ENCODE measurements at regions not wholly inside any gene's neighbourhood (a gene's known extent, or its start where the extent isn't known, plus 50 kb on each side); places are given as distances from the start of the nearest gene placed in this dataset.

- peak; percentile 72 for DNase-seq
Observed at GRCh38 chr12:115096588-115097397, 412.8 kb upstream of the TBX3 start.

- no peak for DNase-seq
Observed at GRCh38 chr12:115095073-115095748, 411.2 kb upstream of the TBX3 start.

GRCh38 chr12:115094163-115094816 lies 410.3 kb upstream of the TBX3 start:
- no peak for DNase-seq

- DNase-seq, result no peak
Observed at GRCh38 chr12:115093261-115093660, 409.3 kb upstream of the TBX3 start.

GRCh38 chr12:115090783-115091182 lies 406.8 kb upstream of the TBX3 start:
- peak; percentile 62 for DNase-seq

GRCh38 chr12:115088995-115089841 lies 405.2 kb upstream of the TBX3 start:
- DNase-seq, result no peak

- DNase-seq, result no peak
Observed at GRCh38 chr12:115088328-115088994, 404.5 kb upstream of the TBX3 start.

- DNase-seq, result no peak
Observed at GRCh38 chr12:115085594-115085993, 401.6 kb upstream of the TBX3 start.

GRCh38 chr12:115079760-115080159 lies 395.8 kb upstream of the TBX3 start:
- DNase-seq, result no peak

GRCh38 chr12:115078990-115079389 lies 395.0 kb upstream of the TBX3 start:
- DNase-seq, result no peak

GRCh38 chr12:115078334-115078733 lies 394.4 kb upstream of the TBX3 start:
- no peak for DNase-seq

GRCh38 chr12:115075552-115076170 lies 391.7 kb upstream of the TBX3 start:
- no peak for DNase-seq

- no peak for DNase-seq
Observed at GRCh38 chr12:115074617-115075016, 390.6 kb upstream of the TBX3 start.

- peak; percentile 89 for DNase-seq
Observed at GRCh38 chr12:115072712-115073111, 388.7 kb upstream of the TBX3 start.

- no peak for DNase-seq
Observed at GRCh38 chr12:115070313-115070712, 386.3 kb upstream of the TBX3 start.

GRCh38 chr12:115064296-115064695 lies 380.3 kb upstream of the TBX3 start:
- no peak for DNase-seq

GRCh38 chr12:115062741-115063140 lies 378.8 kb upstream of the TBX3 start:
- DNase-seq, result no peak

GRCh38 chr12:115060477-115061168 lies 376.6 kb upstream of the TBX3 start:
- DNase-seq, result no peak

GRCh38 chr12:115057445-115057844 lies 373.5 kb upstream of the TBX3 start:
- DNase-seq, result no peak

- no peak for DNase-seq
Observed at GRCh38 chr12:115051378-115051777, 367.4 kb upstream of the TBX3 start.

GRCh38 chr12:115049614-115050013 lies 365.6 kb upstream of the TBX3 start:
- DNase-seq, result no peak
